Medulla oblongata (tissue), 1 donor: ENCODE measurements at regions not wholly inside any gene's neighbourhood (a gene's known extent, or its start where the extent isn't known, plus 50 kb on each side); places are given as distances from the start of the nearest gene placed in this dataset.

ENCODE experiments used
- DNase-seq: peaks from one replicate; pipeline ENCODE4 v3.0.0-alpha.2; 2015; ENCODE audit errors: extremely low spot score

GRCh38 chr10:44301781-44302355 is 83.0 kb downstream of the CXCL12 start:
- DNase-seq, result no peak

- DNase-seq, result no peak
These were observed 83.9 kb downstream of the CXCL12 start for GRCh38 chr10:44300666-44301649.

GRCh38 chr10:44298713-44299112 is 86.2 kb downstream of the CXCL12 start:
- peak; percentile 7 for DNase-seq

GRCh38 chr10:44297963-44298362 is 86.9 kb downstream of the CXCL12 start:
- DNase-seq, result no peak

GRCh38 chr10:44295644-44296241 is 89.2 kb downstream of the CXCL12 start:
- peak; percentile 51 for DNase-seq

GRCh38 chr10:44294726-44295412 is 90.0 kb downstream of the CXCL12 start:
- no peak for DNase-seq

GRCh38 chr10:44293842-44294241 is 91.1 kb downstream of the CXCL12 start:
- no peak for DNase-seq

GRCh38 chr10:44293306-44293778 is 91.6 kb downstream of the CXCL12 start:
- peak; percentile 12 for DNase-seq

- DNase-seq, result peak; percentile 56
These were observed 92.4 kb downstream of the CXCL12 start for GRCh38 chr10:44292390-44293002.

GRCh38 chr10:44291091-44291490 is 93.8 kb downstream of the CXCL12 start:
- no peak for DNase-seq

GRCh38 chr10:44289125-44289524 is 95.8 kb downstream of the CXCL12 start:
- no peak for DNase-seq

- DNase-seq, result no peak
These were observed 97.5 kb downstream of the CXCL12 start for GRCh38 chr10:44287408-44287807.

- DNase-seq, result no peak
These were observed 100.5 kb downstream of the CXCL12 start for GRCh38 chr10:44284198-44285084.

- no peak for DNase-seq
These were observed 102.1 kb downstream of the CXCL12 start for GRCh38 chr10:44282626-44283300.

- DNase-seq, result no peak
These were observed 103.2 kb downstream of the CXCL12 start for GRCh38 chr10:44281662-44282061.

GRCh38 chr10:44281089-44281613 is 103.7 kb downstream of the CXCL12 start:
- peak; percentile 6 for DNase-seq

GRCh38 chr10:44280226-44281014 is 104.5 kb downstream of the CXCL12 start:
- no peak for DNase-seq

GRCh38 chr10:44279426-44280126 is 105.3 kb downstream of the CXCL12 start:
- DNase-seq, result no peak
